Mesendoderm (in vitro differentiated cells): ENCODE measurements at regions not wholly inside any gene's neighbourhood (a gene's known extent, or its start where the extent isn't known, plus 50 kb on each side); places are given as distances from the start of the nearest gene placed in this dataset.
A peak's percentile ranks its signal among the peaks of the same experiment; 100 is the strongest.

Experiments used
- DNase-seq: peaks from one replicate; pipeline ENCODE4 v3.0.0; 2013
- H2AK5ac ChIP-seq: 2 replicates; pipeline ENCODE4 v1.6.1; 2013; ENCODE audit warnings: low read length, inconsistent platforms
- H2BK120ac ChIP-seq: 2 replicates; pipeline ENCODE4 v1.6.1; 2013; ENCODE audit warnings: low read depth, mild to moderate bottlenecking, low read length, moderate library complexity, mixed read lengths
- H2BK15ac ChIP-seq: replicated peaks from 2 replicates; pipeline ENCODE4 v1.6.1; 2013; ENCODE audit warnings: low read depth, mild to moderate bottlenecking, moderate library complexity
- H2BK5ac ChIP-seq: 2 replicates; pipeline ENCODE4 v1.6.1; 2013; ENCODE audit warnings: low read length, inconsistent platforms
- H3K18ac ChIP-seq: 2 replicates; pipeline ENCODE4 v1.6.1; 2013; ENCODE audit warnings: mild to moderate bottlenecking, low read length, mixed read lengths
- H3K23ac ChIP-seq: one replicate; pipeline ENCODE4 v1.6.1; 2013; ENCODE audit warnings: low read length
- H3K27ac ChIP-seq: 2 replicates; pipeline ENCODE4 v1.5.1; 2013; ENCODE audit warnings: low read depth, mild to moderate bottlenecking, inconsistent platforms, low read length, moderate library complexity
- H3K27me3 ChIP-seq: 2 replicates; pipeline ENCODE4 v1.6.1; 2013; ENCODE audit warnings: low read length, control low read depth, mild to moderate bottlenecking, inconsistent platforms; ENCODE audit not compliant: insufficient read depth, poor library complexity
- H3K36me3 ChIP-seq: 2 replicates; pipeline ENCODE4 v1.6.1; 2013; ENCODE audit warnings: low read length, inconsistent platforms; ENCODE audit not compliant: control insufficient read depth, insufficient read depth
- H3K4ac ChIP-seq: one replicate; pipeline ENCODE4 v1.6.1; 2013; ENCODE audit warnings: low read depth, mild to moderate bottlenecking, low read length, moderate library complexity
- H3K4me1 ChIP-seq: 2 replicates; pipeline ENCODE4 v1.6.1; 2013; ENCODE audit warnings: low read depth, low read length, inconsistent platforms; ENCODE audit not compliant: control insufficient read depth
- H3K4me2 ChIP-seq: 2 replicates; pipeline ENCODE4 v1.6.1; 2013; ENCODE audit warnings: low read length
- H3K4me3 ChIP-seq: 2 replicates; pipeline ENCODE4 v1.5.1; 2013; ENCODE audit warnings: mild to moderate bottlenecking, low read length
- H3K56ac ChIP-seq: one replicate; pipeline ENCODE4 v1.6.1; 2013; ENCODE audit warnings: low read length
- H3K79me1 ChIP-seq: 2 replicates; pipeline ENCODE4 v1.6.1; 2013; ENCODE audit warnings: low read length, inconsistent platforms
- H3K79me2 ChIP-seq: 2 replicates; pipeline ENCODE4 v1.6.1; 2013; ENCODE audit warnings: mild to moderate bottlenecking, low read length; ENCODE audit not compliant: control insufficient read depth, insufficient read depth
- H3K9ac ChIP-seq: 2 replicates; pipeline ENCODE4 v1.6.1; 2013; ENCODE audit warnings: low read length, inconsistent platforms
- H4K5ac ChIP-seq: one replicate; pipeline ENCODE4 v1.6.1; 2013; ENCODE audit warnings: low read length
- H4K8ac ChIP-seq: one replicate; pipeline ENCODE4 v1.6.1; 2013; ENCODE audit warnings: low read depth, mild to moderate bottlenecking, control low read depth, low read length, moderate library complexity
- WGBS: extraction: QIAGEN DNeasy Blood & Tissue Kit; methylation state at CpG from one replicate; pipeline ENCODE4 v1.1.7; 2013; ENCODE audit warnings: low lambda C conversion rate, missing lambda C conversion rate; ENCODE audit not compliant: insufficient coverage; ENCODE audit errors: extremely low coverage; 5-methylcytosine and 5-hydroxymethylcytosine counted together

DNA sequence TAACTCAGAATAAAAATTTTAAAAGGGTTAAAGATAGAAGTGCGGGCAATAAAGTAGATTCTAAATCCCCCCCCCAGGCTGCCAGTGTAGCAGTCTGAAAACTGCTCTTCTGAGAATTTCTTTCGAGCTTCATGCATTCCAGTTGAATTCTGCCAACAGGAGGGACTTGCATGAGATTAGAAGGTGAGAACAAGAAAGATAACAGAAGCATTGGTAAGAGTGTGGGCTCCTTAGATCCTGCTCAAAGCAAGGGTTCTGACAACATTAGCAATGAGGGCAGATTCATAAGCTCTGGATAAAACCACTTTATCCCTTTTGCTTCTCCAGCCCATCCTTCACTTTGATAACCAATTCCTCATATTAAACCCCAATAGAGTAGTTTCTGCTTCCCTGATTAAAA, 235.9 kb upstream of the CDH6 start:
- no peak overlapping the region for H2AK5ac ChIP-seq
- H3K4me2 ChIP-seq = no peak overlapping the region
- peak; percentile 88 for DNase-seq
- no peak overlapping the region for H2BK120ac ChIP-seq
- H3K27me3 ChIP-seq = no peaks in the 10 kb centered on the region
- no peaks in the 10 kb centered on the region for H3K79me2 ChIP-seq
- H4K5ac ChIP-seq = no peak overlapping the region
- no peak overlapping the region for H3K4me3 ChIP-seq
- no peak overlapping the region for H3K23ac ChIP-seq
- H2BK5ac ChIP-seq = no peak overlapping the region
- no peak overlapping the region for H3K27ac ChIP-seq
- no peak overlapping the region for H2BK15ac ChIP-seq
- H4K8ac ChIP-seq = no peak overlapping the region
- no peak overlapping the region for H3K56ac ChIP-seq
- WGBS = no CpG with 5 or more reads among the region's 2 CpGs
- no peaks in the 10 kb centered on the region for H3K36me3 ChIP-seq
- peaks cover 5% of the 10 kb centered on the region for H3K4me1 ChIP-seq
- H3K79me1 ChIP-seq = no peaks in the 10 kb centered on the region
- H3K18ac ChIP-seq = no peak overlapping the region
- no peak overlapping the region for H3K4ac ChIP-seq
- no peak overlapping the region for H3K9ac ChIP-seq

DNA sequence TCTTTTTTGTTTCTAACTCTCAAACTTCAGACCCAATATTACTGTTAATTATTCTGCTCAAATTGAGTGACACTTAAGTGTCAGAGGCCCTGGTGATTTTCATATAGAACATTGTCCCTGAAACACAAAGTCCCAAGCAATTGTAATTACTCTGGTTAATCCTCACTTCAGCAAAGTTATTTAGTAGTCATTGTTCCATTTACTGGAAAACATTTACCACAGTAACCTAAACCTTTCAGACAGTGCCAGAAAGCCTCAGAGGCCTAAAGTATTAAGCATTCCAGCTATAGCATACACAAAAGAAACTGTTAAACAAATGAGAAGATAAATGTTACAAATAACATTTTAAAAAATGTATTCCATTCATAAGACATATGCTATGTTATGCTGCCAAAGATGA, 237.2 kb upstream of the CDH6 start:
- Histone ChIP-seq H3K36me3 (no peaks in the 10 kb centered on the region), H3K56ac (no peak overlapping the region), H3K23ac (no peak overlapping the region), H3K27me3 (no peaks in the 10 kb centered on the region), H2BK5ac (no peak overlapping the region), H4K5ac (no peak overlapping the region), H3K9ac (no peak overlapping the region), H3K79me1 (no peaks in the 10 kb centered on the region), H3K18ac (no peak overlapping the region), H4K8ac (no peak overlapping the region), H3K4me1 (peaks cover 5% of the 10 kb centered on the region), H3K4ac (no peak overlapping the region), H2AK5ac (no peak overlapping the region), H2BK120ac (no peak overlapping the region), H3K27ac (no peak overlapping the region), H3K79me2 (no peaks in the 10 kb centered on the region), H3K4me3 (no peak overlapping the region), H3K4me2 (no peak overlapping the region), H2BK15ac (no peak overlapping the region)
- DNase-seq = no peak

DNA sequence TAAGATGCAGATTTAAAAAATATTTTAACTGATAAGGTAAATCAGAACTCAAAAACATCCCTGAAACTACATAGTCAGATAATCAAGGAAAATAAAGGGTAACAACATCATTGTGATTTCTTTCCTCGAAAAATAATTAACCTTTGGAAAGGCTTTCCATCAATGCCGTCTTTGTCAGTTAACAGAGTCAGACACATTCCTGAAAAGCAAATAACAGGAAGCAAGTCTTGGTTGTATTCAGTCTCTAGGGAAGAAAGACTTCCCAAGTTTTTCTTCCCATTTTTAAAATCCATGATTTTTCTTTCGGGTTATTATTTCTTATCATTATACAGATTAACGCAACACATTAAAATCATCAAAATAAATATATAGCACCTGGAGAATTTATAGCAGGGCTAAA, 256.4 kb upstream of the CDH6 start:
- H4K8ac ChIP-seq = no peak overlapping the region
- DNase-seq = no peak
- H3K56ac ChIP-seq = no peak overlapping the region
- no peak overlapping the region for H3K27ac ChIP-seq
- no peak overlapping the region for H3K9ac ChIP-seq
- no peak overlapping the region for H3K4me3 ChIP-seq
- H2BK120ac ChIP-seq = no peak overlapping the region
- no peaks in the 10 kb centered on the region for H3K79me1 ChIP-seq
- H3K4me1 ChIP-seq = peaks cover 2% of the 10 kb centered on the region
- H3K4ac ChIP-seq = no peak overlapping the region
- no peak overlapping the region for H3K4me2 ChIP-seq
- H2AK5ac ChIP-seq = no peak overlapping the region
- no peaks in the 10 kb centered on the region for H3K79me2 ChIP-seq
- no peaks in the 10 kb centered on the region for H3K36me3 ChIP-seq
- no peak overlapping the region for H3K23ac ChIP-seq
- H3K27me3 ChIP-seq = no peaks in the 10 kb centered on the region
- H3K18ac ChIP-seq = no peak overlapping the region
- H2BK5ac ChIP-seq = no peak overlapping the region
- no peak overlapping the region for H4K5ac ChIP-seq
- no peak overlapping the region for H2BK15ac ChIP-seq
- WGBS = no CpG with 5 or more reads among the region's 4 CpGs

DNA sequence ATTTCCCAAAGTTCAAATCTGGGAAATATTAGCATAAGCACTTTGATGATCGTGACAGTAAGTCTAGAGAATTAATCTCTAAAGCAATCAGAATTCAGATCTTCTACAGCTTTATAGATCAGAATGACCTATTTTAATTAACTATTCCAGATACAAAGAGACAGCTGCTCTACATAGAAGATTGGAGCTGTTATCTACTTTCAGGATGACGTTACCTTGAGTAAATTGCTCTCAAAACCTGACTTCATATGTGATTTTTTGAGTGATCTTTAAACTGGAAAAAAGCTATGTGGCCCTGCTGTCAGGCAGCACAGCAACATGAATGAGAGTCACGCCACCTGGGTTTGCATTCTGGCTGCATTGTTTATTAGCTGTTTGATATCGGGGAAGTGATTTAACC, 259.9 kb upstream of the CDH6 start:
- no peak overlapping the region for H3K4me3 ChIP-seq
- H3K23ac ChIP-seq = no peak overlapping the region
- H3K56ac ChIP-seq = no peak overlapping the region
- H3K36me3 ChIP-seq = no peaks in the 10 kb centered on the region
- H2BK5ac ChIP-seq = no peak overlapping the region
- no peaks in the 10 kb centered on the region for H3K27me3 ChIP-seq
- WGBS = no CpG with 5 or more reads among the region's 4 CpGs
- no peak for DNase-seq
- no peak overlapping the region for H3K18ac ChIP-seq
- peaks cover 2% of the 10 kb centered on the region for H3K4me1 ChIP-seq
- H3K27ac ChIP-seq = no peak overlapping the region
- H3K4ac ChIP-seq = no peak overlapping the region
- H3K9ac ChIP-seq = no peak overlapping the region
- no peak overlapping the region for H3K4me2 ChIP-seq
- no peak overlapping the region for H2BK120ac ChIP-seq
- H2AK5ac ChIP-seq = no peak overlapping the region
- H2BK15ac ChIP-seq = no peak overlapping the region
- no peak overlapping the region for H4K5ac ChIP-seq
- H4K8ac ChIP-seq = no peak overlapping the region
- no peaks in the 10 kb centered on the region for H3K79me2 ChIP-seq
- no peaks in the 10 kb centered on the region for H3K79me1 ChIP-seq

DNA sequence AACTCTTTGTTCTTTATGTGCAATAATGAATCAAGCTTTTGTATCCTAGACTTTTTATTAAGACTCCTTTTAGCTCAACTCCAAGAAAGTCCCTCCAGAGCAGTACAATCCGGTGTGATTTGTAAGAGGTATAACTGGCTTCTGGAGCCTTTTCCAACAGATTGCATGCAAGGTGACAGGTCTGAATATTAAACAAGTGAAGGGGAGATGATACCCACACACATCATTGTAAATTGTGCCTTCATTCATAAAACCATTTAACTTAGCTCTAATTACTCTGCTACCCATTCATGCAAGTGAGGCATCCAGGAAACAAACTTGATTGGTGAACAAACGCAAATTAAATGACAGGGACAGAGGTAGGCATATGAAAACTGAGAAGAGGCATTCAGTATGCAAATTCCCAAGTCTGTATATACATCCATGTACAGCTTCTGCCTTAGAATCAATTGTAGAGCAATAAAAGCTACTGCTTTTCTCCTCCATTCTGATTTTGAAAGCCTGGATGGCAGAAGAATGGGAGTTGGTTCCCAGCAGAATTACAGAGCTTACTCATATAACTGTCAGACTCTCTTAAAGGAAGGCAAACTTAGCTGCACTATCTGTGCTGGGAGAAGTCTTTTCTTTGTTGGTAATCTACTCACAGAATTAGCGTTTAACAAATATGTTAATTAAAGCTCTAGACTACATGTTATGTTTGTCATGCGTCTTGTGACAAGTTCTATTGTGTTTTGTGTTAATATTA, 261.0 kb upstream of the CDH6 start:
- Histone ChIP-seq H3K27ac (no peak overlapping the region), H3K4ac (no peak overlapping the region), H4K8ac (no peak overlapping the region), H3K79me1 (no peaks in the 10 kb centered on the region), H2BK5ac (no peak overlapping the region), H3K18ac (peak overlapping the region; percentile 60), H2BK15ac (no peak overlapping the region), H4K5ac (no peak overlapping the region), H3K36me3 (no peaks in the 10 kb centered on the region), H3K4me1 (peaks cover 2% of the 10 kb centered on the region), H2BK120ac (no peak overlapping the region), H2AK5ac (peak overlapping the region; percentile 18), H3K79me2 (no peaks in the 10 kb centered on the region), H3K27me3 (no peaks in the 10 kb centered on the region), H3K4me2 (no peak overlapping the region), H3K56ac (no peak overlapping the region), H3K9ac (no peak overlapping the region), H3K23ac (no peak overlapping the region), H3K4me3 (no peak overlapping the region)
- WGBS = no CpG with 5 or more reads among the region's 4 CpGs
- peak; percentile 16 for DNase-seq

DNA sequence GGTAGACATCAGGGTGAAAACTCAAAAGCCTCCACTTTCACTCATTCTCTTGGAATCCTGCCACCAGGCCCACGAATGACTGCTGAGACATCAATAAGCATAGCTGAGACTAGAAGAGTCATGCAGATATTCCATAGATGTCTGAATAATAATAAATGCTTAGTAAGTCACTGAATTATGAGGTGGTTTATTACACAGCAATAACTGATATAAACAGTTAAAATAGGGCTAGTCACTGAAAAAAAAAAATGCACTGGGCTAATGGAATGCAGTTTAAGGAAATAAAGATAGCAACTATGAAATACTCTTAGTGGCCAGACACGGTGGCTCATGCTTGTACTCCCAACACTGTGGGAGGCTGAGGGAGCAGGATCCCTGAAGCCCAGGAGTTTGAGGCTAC, 262.8 kb upstream of the CDH6 start:
- H3K23ac ChIP-seq = no peak overlapping the region
- no peak overlapping the region for H3K4me2 ChIP-seq
- no CpG with 5 or more reads among the region's 2 CpGs for WGBS
- H3K27me3 ChIP-seq = no peaks in the 10 kb centered on the region
- no peak overlapping the region for H2AK5ac ChIP-seq
- no peak overlapping the region for H3K9ac ChIP-seq
- no peak overlapping the region for H4K8ac ChIP-seq
- no peaks in the 10 kb centered on the region for H3K36me3 ChIP-seq
- H3K4me3 ChIP-seq = no peak overlapping the region
- DNase-seq = no peak
- no peak overlapping the region for H2BK15ac ChIP-seq
- no peak overlapping the region for H3K56ac ChIP-seq
- no peak overlapping the region for H3K27ac ChIP-seq
- no peak overlapping the region for H3K18ac ChIP-seq
- H3K79me1 ChIP-seq = no peaks in the 10 kb centered on the region
- H3K79me2 ChIP-seq = no peaks in the 10 kb centered on the region
- H4K5ac ChIP-seq = no peak overlapping the region
- no peak overlapping the region for H3K4ac ChIP-seq
- H2BK120ac ChIP-seq = no peak overlapping the region
- no peak overlapping the region for H2BK5ac ChIP-seq
- peaks cover 2% of the 10 kb centered on the region for H3K4me1 ChIP-seq
